Left ventricle myocardium superior (tissue), 1 donor: ENCODE measurements at regions not wholly inside any gene's neighbourhood (a gene's known extent, or its start where the extent isn't known, plus 50 kb on each side); places are given as distances from the start of the nearest gene placed in this dataset.
"Not testable (repeated sequence)": the region's sequence is repeated elsewhere in the genome, so short reads cannot be mapped to it uniquely, and the experiment has no call there.

Experiments
- ATAC-seq: fragments of 200-7000 bp; cut with Tn5 transposase; one replicate; pipeline ENCODE4 v1.9.1; 2020; ENCODE audit warnings: mild to moderate bottlenecking, moderate library complexity
- DNase-seq: peaks from one replicate; pipeline ENCODE4 v3.0.0-alpha.2; 2020
- intact Hi-C: fragments of 100-400 bp; cut with micrococcal nuclease; formaldehyde crosslinking; loops from one replicate; pipeline ENCODE4 v1.11.0; 2022
- donor health status: DM: no; HTN: yes; CAD: no; lungs with severe emphysema.

DNA sequence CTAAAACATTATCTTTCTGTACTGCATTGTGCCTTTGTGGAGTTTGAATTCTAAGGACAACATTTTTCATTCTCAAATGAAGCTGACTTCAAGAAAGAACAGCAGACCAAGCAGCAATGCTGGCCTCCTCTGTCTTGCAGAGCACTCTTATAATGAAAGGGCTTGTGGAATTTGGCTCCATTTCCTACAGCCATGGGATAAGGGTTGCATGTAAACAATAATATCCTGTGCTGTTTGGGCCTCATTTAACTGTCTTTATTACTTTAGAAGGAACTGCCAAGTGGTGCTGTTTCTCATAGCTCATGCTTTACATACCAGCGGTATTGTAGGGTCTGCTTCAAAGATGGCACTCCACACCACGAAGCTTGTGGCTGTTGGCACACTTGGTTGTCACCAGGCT lies 111.4 kb upstream of the EOLA2 start:
- intact Hi-C loops = no loop called here
- ATAC-seq = no peak

DNA sequence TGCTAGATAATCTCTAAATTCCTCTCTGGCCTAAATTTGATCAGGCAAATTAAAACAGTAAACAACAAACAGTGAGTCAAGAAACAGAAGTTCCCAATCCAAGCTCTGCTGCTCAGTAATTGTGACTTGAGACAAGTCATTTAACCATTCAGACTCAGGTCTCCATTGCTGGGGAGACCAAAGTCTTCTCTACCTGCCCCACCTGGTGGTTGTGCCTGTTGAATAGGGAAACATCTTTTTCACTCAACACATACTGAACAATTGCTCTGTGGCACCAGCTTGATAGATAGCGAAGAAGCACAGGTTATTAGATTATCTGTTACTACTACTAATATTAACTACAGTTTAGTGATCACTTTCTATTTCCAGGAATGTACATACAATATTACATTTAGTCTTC lies 112.1 kb upstream of the EOLA2 start:
- no peak for DNase-seq
- ATAC-seq = no peak
- intact Hi-C loops = no loop called here

More for the DNA sequence above, 111.4 kb upstream of the EOLA2 start:
- no peak for DNase-seq

DNA sequence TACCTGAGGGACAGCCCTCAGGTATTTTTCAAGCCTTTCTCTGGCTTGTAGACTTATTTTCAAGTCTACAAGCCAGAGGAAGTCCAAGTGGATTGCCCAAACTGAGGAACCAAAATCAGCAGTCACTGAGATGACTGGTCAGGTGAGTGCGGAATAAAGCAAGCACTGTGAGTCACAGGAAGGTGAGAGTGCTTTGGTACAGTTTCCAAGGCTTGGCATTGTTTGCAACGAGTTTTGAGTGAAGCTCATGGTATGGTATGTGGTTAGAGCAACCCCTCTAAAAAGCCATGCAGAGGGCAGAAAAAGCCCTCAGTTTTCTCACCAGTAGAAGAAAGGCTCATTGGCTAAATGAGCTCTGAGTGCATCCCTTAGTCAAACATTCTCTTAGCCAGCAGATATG lies 112.8 kb upstream of the EOLA2 start:
- no peak for ATAC-seq
- intact Hi-C loops = no loop called here

DNA sequence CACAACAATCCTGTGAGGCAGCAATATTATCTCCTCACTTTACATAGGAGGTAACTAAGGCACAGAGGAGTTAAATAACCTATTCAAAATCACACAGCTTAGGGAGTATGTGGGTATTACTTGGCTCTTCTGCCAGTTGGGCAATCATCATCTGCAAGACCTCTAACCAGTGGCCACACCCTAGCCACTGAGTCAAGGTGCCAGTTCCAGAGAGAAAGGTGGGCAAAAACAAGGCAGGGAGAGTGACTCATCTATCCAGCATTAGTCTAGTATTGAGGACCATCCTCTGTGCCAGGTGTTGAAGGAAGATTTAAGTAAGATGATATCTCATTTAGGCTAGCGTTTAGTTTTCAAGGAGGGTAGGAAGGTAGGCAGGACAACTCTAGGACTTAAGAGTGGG lies 113.9 kb upstream of the EOLA2 start:
- no peak for ATAC-seq
- no peak for DNase-seq
- intact Hi-C loops = no loop called here

More for the DNA sequence above, 112.8 kb upstream of the EOLA2 start:
- no peak for DNase-seq

DNA sequence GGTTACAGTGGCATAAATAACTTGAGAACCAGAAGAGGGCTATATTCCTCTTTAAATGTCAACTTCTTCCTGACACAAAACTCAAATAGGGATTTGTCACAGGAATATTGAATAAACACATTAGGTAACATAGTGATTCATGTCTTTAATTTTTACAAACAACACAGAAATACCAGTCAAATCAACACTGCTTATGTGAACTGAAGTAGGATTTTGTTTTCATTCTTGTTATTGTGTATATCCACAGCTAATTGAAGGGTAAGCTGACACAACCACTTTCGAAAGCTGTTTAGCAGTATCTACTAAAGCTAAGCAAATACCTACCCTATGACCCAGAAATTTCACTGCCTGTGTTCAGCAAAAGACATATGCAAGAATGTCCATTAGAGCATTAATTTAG lies 120.4 kb upstream of the EOLA2 start:
- intact Hi-C loops = no loop called here
- DNase-seq (no peak), ATAC-seq (no peak)

DNA sequence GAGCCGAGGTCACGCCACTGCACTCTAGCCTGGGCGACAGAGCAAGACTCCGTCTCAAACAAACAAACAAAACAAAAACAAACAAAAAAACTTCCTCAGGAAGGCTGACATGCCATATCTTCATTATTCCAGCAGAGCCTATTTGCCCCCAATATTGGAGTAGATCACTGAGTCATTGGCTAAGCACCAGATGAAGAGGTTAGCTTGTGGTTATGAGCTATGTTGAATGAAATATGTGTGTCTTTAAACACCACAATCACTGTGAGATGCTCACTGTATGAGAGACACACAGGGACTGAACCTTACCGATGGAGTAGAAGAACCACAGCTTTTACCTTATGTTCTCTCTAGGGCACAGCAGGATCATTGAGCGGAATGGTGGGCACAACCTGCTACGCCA lies 122.1 kb upstream of the EOLA2 start:
- intact Hi-C loops = no loop called here
- no peak for ATAC-seq

DNA sequence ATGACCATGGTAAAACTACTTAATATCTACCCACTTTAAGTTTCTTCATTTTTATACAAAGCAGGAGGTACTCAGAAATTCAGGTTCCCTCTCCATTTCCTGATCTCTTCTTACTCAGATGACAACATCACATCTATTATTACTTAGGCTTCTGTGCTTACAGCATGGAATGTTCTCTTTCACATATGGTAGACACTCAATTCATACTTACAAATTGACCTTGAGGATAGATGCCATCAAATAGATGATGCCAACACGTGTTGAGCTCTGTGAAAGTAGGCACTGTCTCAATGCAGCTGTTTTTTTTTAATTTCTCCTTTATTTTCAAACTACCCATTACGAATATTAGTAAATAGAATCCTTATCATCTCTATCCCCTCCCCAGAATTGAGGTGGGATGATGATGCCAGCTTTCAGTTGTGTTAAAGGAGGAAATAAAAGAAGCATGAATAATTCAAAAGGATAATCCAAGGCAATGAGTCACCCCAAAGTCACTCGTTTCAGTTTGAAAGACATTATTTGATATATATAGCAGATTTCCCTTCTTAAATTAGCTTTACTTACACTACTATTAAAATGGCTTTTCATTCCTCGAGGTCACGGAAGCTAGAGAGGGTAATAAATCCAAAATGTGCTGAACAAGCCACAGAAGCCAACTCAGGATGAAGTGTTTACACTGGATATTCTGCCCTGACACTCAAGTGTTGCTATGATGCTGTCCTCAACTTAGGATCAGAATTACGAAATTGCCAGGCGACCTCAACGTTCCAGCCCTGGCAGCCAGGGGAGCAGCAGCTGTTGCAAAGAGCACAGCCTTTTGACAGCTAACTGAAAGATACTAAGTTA lies 124.2 kb upstream of the EOLA2 start:
- ATAC-seq = peak; percentile 82
- DNase-seq = peak; percentile 49
- intact Hi-C loops = no loop called here

More for the DNA sequence above, 122.1 kb upstream of the EOLA2 start:
- no peak for DNase-seq

DNA sequence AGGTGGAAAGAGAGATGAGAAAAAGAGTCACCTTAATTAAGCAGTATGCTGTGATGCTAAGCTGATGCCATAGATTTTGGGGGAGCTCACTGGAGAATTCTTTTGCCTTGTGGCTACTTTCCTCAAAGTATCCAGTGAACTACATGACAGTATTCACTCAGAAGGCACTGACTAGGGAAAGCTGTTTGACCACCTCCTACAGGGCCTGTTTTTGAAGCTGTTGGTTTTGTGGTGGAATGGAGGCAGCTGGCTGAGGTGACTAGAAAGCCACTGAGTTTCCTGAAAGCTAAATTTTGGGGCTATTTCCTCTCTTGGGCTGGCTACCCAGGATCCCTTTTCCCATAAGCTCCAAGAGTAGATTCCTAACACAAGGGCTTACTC lies 124.8 kb upstream of the EOLA2 start:
- DNase-seq (no peak), ATAC-seq (no peak)
- intact Hi-C loops = no loop called here

DNA sequence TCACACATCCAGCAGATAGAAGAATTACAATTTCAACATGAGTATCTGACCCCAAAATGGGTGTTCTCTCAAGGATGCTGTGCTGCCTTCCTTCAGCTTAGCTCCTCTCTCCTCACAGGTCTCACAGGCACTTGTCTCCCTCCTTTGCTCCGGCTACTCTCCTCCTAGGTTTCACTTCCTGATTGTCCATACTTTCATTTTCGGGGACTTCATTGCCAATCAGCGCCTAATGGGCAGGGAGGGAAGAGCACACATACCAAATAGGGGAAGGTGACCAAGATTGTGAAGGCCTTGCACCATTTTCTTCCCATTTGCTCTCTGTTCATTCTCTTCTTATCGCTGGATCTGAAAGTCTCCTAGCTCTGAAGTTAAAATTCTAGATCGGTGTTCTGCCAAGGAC lies 125.4 kb upstream of the EOLA2 start:
- ATAC-seq (no peak), DNase-seq (no peak)
- intact Hi-C loops = no loop called here

DNA sequence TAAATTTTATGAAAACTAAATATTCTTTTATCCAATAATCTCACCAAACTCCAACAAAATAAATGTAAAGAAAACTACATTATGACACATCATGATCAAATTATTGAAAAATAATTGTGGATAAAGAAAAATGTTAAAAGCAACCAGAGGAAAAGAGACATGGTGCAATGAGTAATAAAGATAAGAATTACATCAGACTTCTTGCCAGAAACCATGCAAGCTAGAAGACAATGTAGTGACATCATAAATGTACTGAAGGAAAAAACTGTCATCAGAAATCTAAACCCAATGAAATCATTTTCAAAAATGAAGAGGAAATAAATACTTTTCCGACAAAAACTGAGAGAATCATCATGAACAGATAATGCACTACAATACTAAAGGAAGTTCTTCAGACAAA lies 135.9 kb upstream of the EOLA2 start:
- ATAC-seq = no peak
- DNase-seq = no peak
- intact Hi-C loops = no loop called here

DNA sequence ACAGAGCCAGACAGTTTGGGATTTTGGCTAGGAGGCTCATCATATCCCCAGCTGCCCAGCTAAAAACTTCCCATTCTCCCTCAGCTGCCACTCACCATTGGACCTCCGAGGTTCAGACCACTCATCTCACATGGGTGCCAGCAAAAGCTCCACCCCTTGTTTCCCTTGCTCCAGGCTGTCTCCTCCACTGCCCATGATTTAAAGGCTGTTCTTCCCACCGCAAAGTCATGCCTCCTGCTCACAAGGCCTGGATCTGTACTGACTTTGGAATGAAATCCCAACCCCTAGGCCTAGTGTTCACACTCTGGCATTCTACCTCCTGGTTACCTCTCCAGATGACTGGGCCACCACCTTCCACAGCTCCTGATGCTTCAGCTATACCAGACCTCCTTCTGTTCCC lies 142.2 kb upstream of the EOLA2 start:
- no peak for DNase-seq
- intact Hi-C loops = no loop called here
- no peak for ATAC-seq

DNA sequence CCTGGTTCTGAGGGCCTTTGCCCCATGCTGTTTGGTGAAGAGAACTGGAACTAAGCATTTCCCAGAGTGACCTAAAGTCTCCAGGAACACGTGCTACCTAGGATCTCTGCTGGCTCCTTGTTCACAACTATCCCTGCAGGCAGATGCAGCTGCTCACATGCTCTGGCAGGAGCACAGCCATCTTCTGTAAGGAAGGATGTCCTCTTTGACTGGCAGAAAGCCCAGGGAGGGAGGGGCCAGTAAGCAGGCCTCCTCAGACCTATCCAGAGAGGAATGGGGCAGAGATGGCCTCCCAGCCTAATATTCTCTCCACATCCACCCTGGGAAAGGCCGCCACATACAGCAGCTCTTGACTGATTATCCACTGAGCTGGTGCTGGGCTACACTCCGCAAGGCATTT lies 142.8 kb upstream of the EOLA2 start:
- intact Hi-C loops = no loop called here
- ATAC-seq (no peak), DNase-seq (no peak)

DNA sequence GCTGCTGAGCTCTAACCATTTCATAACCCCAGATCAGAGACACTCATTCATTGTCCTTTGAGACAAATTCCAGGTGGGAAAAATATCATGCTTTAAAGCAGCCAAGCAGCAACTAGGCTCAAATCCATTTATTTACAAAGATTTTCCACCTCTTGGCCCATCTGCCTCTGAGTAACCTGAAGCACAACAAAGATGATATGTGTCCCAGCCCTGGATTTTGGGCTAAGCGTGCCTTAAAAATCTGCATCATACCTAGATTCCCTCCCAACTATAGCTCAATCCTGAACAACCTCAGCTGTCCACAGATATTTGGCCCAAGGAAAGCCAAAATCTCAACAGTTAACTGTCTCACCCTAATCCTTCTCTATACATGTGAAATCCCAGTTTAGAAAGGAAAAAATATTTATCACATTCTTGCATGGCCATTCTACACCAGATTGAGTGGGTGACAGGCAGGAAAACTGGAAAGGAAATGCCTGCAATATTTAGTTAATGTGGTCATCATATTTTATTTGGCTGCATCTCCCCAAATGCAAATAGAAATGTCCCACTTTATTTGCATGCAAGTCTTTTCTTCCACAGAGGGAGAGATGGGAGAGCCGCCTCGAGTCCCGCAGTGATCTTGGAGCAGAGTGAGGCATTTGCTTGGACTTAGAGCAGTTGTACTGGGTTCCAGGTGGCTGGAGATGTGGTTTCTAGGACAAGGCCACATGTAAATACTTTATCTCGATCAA lies 146.4 kb upstream of the EOLA2 start:
- ATAC-seq (no peak), DNase-seq (no peak)
- intact Hi-C loops = no loop called here

DNA sequence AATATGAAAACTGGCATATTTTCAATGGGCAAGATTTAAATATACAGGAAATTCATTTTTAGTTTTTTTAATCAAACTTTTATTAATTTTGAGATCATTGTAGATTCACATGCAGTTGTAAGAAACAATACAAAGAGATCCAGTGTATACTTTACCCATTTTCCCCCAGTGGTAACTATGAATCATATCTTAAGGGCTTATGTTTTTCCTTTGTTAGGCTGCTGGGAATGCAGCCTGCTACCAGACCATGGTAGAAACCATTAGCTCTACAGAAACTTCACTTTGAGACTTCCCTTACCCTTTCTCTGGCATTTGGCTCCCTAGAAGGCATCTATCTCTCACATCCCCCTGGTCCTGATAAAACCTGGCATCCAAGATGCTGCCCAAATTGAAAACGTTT lies 147.6 kb upstream of the EOLA2 start:
- ATAC-seq (no peak), DNase-seq (no peak)
- intact Hi-C loops = no loop called here

DNA sequence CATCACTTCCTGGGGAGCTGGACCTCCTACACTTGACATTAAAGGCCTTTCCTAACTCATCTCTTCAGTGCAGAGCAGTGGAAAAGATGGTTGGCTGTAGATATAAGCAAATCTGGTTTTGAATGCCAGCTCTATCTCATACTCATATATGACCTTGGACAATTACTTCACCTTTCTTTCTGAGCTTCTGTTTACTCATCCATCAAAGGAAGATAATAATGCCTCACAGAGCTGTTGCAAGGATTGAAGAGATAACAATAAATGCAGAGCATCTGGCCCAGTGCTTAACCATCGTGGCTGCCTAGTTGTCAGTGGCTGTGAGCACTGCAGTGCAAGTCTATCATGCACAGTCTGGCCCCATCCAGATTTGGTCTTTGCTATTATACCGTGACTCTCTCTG lies 148.1 kb upstream of the EOLA2 start:
- no peak for DNase-seq
- no peak for ATAC-seq
- intact Hi-C loops = no loop called here

DNA sequence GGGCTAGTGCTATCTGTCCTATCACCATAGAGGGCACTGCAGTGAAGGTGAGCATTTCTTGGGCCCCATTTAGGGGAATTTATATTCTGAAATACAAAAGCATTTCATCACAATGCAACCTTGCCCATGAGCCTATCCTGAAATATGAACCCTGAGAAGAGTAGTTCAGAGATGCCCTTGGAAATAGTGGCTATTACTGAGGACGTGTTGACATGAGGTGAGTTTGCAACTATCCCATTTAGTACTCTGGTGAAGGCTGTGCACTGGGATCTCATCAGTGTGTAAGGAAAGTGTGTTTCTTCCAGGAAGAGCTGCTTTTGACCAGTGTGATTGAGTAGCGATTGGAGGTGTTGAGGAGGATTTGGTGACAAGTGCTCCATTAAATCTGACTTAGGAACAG lies 149.3 kb upstream of the EOLA2 start:
- DNase-seq = no peak
- intact Hi-C loops = no loop called here
- ATAC-seq = no peak

DNA sequence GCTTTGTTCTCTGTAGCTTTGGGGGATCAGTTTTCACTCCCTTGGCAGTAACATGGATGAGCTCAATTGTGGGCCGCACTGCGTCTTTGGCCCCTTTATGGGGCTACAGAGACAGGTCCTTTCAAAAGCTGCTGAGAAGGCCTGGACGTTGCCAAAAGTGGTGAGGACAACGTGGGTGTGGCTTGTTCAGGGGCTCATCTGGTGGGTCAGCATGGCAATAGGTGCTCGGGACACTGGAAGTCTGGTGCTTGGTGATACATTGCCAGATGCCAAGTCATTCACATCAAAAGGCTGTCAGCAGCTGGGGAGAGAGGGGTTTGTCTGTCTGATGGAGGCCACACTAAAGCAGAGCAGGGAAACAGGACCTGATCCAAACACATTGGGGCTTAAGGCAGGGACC lies 149.8 kb upstream of the EOLA2 start:
- intact Hi-C loops = no loop called here
- ATAC-seq (no peak), DNase-seq (no peak)

DNA sequence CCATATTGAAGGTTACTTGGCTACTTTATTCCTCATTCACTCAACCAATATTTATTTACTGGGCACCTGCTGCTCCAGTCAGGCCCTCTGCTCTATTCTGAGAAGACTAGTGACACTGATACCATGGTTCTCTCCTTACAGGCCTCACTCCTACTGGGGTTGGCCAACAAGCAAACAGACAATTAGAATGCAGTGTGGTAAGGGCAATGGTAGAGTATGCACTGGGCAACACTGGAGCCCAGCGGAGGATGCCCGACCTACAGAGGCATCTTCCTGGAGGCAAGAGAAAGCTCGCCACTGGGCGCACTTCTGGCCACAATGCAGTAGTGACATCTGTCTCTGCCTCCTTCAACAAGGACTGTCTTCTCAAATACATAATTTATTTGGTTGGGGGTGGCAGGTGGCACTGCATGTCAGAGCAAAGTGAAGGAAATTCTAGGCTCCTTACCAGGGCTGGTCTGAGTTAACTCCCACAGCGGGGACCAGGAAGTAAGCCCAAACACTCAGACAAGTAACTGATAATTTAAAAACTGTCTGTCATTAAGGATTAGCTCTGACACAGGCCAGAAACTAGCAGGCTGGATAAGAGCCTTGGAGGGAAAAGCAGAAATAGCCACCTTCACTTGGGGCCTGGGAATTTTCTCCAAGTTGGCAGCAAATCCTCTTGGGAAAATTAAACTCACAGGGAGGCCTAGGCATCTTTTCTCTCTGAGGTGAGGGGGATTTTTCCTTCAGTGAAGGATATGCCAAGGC lies 150.7 kb upstream of the EOLA2 start:
- intact Hi-C loops = no loop called here
- ATAC-seq (no peak), DNase-seq (no peak)

DNA sequence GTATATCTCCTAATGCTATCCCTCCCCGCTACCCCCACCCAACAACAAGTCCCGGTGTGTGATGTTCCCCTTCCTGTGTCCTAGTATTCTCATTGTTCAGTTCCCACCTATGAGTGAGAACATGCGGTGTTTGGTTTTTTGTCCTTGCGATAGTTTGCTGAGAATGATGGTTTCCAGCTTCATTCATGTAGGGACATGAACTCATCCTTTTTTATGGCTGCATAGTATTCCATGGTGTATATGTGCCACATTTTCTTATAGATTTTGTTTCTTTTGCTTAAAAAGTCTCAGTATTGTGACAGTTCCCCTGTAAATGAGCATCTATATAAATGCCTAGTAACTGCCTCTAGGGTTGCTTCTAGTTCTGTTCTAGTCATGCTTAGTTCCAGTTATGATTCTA lies 153.0 kb upstream of the EOLA2 start:
- ATAC-seq, DNase-seq, intact Hi-C loops: not testable (repeated sequence)

DNA sequence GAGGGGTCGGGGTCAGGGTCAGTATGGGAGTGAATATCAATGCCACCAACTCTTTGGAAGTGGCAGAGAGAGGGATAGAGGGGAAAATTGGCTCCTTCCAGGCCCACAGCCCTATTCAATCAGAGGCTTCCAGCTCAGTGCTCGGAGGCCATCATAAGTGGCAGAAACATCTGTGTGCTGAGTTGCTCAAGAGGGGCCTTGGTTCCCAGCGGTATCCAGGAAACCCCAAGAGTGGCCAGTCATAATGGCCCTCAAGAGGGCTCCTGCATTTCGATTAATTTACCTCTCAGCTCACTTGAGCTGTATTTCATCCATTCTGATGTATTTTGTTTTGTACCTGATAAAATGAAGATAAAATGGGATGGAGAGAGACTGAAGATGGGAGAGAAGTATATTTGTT lies 154.3 kb upstream of the EOLA2 start:
- intact Hi-C loops = no loop called here
- ATAC-seq = no peak
- DNase-seq = no peak
